Right renal cortex interstitium (tissue), 3 donors: ENCODE measurements at regions not wholly inside any gene's neighbourhood (a gene's known extent, or its start where the extent isn't known, plus 50 kb on each side); places are given as distances from the start of the nearest gene placed in this dataset.
"Not testable (repeated sequence)": the region's sequence is repeated elsewhere in the genome, so short reads cannot be mapped to it uniquely, and the experiment has no call there.

Experiments used
- DNase-seq, 3 donors: peaks; one replicate each; pipeline ENCODE4 v3.0.0-alpha.2; 2013; ENCODE audit warnings: low read depth in 3 of 3, low spot score in 2 of 3

- DNase-seq = no peak
Observed at GRCh38 chr6:167467793-167468431, 143.0 kb downstream of the TTLL2 start.

GRCh38 chr6:167469101-167469500 lies 144.2 kb downstream of the TTLL2 start:
- DNase-seq = no peak

DNA sequence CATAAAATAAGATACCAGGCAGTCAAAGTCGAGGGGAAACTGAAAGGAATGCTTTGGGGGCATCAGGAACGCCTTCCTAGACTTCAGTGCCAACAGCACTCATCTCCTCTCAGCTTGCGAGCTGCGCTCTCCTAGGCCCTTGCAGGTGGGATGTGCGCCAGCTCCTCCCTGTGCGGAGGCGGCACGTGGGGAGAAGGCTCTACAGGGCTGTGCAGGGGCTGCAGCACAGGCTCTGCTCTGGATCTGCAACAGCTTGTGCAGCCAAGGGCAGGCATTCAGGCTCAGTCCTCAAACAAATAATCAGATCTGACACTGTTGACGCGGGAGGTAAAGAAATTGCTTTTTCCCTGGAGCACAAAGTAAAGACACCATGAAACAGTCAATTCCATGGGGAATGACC lies 144.8 kb downstream of the TTLL2 start:
- no peak for DNase-seq

DNA sequence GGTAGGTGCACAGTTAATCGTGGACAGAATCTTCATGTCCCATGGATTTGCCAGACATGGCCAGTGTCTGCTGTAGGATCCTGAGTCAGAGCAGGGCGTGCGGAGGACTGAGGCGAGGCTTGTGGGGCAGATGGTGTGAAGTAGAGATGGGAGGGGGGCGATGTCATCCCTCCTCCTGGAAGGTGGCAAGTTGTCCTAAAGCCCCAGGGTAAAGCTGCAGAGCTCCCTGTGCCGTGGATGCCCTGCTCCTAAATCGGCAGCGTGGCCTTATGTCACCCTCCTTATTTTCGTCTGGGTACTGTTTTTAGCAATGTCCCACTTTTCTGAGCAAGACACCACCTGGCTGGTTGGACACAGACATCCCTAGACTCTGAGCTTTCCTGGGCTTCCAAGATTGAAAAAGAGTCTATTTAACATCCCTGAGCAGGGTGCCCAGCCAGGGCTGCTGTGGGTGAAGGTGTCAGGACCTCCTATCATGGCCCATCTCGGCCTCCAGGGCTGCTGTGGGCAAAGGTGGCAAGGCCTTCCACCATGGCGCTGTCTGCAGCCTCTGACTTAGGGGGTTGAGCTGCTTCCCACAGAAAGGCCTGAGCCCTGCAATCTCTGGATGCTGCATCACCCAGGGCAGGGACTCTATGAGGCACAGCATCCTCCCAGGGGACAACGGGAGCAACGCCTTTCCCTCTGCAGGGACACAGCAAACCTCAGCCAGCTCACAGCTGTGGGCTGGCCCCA lies 145.4 kb downstream of the TTLL2 start:
- DNase-seq = no peak

DNA sequence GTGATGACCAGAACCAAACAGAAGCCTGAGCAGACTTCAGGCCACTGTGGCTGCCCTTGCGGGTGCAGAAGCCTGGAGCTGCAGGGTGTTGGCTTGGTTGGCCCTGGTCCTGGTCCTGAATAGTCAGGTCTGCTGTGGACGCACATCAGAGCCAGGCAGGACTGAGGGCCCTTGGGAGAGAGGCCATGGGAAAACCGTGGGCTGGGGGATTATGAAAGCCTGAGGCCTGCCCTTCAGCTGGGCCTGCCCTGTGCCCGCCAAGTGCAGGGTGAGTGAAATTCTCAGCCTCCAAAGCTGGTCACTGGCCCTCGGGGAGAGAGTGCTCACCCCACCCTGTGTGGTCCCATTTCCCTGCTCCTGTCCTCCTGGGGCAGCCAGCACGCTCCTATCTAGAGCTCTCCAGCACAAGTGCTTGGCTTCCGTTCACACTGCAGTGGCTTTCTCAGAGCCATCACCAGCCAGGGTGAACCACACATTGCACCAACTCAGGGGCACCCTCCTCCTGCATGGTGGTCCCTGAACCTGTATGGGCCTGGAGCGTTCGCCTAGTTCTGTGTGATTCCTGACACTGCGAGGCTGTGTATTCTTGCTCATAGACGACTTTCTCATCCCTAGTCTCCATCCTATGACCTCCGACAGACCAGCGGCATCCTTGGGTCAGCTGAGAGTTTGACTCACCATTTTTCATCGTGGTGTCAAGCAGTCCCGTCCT lies 146.1 kb downstream of the TTLL2 start:
- DNase-seq = no peak

- DNase-seq = no peak
Observed at GRCh38 chr6:167471548-167471930, 146.7 kb downstream of the TTLL2 start.

- no peak for DNase-seq
Observed at GRCh38 chr6:167472148-167472547, 147.3 kb downstream of the TTLL2 start.

DNA sequence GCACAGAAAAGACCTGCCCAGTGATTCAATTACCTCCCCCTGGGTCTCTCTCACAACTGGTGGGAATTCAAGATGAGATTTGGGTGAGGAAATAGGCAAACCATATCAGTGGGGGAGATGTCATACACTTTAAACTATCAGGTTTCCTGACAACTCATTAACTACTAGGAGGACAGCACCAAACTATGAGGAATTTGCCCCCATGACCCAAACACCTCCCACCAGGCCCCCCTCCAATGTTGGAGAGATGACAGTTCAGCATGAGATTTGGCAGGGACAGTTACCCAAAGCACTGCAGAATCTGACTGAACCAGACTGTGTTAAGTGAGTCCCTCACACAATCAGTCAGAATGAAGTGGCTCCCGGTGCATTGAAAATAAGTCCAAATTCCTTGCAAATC lies 148.0 kb downstream of the TTLL2 start:
- no peak for DNase-seq

DNA sequence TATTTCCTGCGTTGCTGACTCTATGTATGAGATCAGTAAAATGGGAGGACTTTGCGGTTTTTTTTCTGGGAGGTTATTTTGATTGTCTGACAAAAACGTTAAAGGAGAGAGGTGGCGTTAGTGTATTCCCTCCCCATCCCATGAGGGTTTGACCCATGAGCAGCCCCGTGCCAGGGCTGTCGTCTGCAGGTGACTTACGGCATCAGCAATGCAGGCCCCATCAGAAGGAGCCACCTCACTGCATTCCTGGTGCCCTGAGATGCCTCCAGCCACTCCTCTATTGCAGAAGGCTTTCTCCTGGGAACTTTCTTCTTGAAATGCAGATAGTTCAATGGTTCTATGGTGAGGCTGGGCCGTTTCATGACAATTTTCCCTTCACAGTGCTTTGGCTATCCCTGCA lies 149.3 kb downstream of the TTLL2 start:
- no peak for DNase-seq

- DNase-seq = no peak
Observed at GRCh38 chr6:167474725-167475124, 149.8 kb downstream of the TTLL2 start.

GRCh38 chr6:167475947-167476346 lies 151.1 kb downstream of the TTLL2 start:
- DNase-seq = no peak

GRCh38 chr6:167476844-167477595 lies 152.1 kb downstream of the TTLL2 start:
- no peak for DNase-seq

DNA sequence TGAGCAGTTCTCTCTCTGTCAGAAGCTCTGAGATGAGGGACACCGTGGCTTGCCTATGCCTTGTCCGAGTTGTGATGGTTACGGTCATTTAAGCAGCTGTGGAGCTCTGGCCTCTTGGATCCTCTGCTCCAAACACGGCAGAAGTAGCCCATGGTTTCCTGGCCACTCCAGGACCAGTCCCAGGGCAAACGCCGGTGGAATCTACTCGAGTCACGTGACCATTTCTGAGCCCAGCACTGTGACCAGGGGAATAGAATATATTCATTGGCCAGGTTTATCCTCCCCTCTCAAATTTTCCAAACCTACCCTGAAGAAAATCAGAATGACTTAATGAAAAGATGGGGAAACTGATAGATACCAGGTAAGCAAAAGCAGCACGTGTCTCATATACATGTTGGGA lies 152.8 kb downstream of the TTLL2 start:
- DNase-seq = no peak

GRCh38 chr6:167479301-167479700 lies 154.4 kb downstream of the TTLL2 start:
- DNase-seq = no peak

- DNase-seq = no peak
Observed at GRCh38 chr6:167479901-167480648, 155.2 kb downstream of the TTLL2 start.

DNA sequence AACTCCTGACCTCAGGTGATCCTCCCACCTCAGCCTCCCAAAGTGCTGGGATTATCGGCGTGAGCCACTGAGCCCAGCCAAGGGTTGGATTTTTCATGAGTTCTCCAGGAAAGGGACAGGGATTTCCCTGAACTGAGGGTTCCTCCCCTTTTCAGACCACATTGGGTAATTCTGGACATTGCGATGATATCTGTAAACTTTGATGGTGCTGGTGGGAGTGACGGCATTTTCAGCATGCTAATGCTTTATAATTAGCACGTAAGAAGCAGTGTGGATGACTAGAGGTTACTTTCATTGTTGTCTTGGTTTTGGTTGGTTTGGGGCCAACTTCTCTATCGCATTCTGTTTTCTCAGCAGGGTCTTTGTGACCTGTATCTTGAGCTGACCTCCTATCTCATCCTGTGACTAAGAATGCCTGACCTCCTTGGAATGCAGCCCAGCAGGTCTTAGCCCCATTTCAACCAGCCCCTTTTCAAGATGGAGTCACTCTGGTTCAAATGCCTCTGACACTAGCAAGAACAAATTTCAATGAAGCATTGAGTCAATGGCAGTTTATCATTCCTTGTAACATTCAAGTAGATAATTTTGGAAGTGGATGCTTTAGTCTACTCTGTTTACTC lies 156.5 kb downstream of the TTLL2 start:
- DNase-seq = no peak

DNA sequence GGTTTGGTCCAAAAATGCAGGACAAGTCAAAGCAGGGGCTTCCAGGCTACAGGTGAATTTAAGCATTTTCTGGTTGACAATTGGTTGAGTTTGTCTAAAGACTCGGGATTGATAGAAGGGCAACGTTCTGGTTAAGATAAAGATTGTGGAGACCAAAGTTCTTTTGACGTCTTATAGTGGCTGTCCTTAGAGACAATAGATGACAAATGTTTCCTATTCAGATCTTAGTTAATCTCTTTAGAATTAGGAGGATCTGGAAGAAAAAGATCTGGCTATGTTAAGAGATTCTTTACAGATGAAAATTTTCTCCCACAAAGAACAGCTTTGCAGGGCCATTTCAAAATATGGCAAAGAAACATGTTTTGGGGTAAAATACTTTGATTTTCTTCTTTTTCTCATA lies 157.9 kb downstream of the TTLL2 start:
- DNase-seq = not testable (repeated sequence)

- DNase-seq = peak in 1 of 3 donors; percentile 29
Observed at GRCh38 chr6:167485186-167485978, 160.5 kb downstream of the TTLL2 start.
